ENCODE measurements at regions not wholly inside any gene's neighbourhood (a gene's known extent, or its start where the extent isn't known, plus 50 kb on each side); places are given as distances from the start of the nearest gene placed in this dataset.

DNA sequence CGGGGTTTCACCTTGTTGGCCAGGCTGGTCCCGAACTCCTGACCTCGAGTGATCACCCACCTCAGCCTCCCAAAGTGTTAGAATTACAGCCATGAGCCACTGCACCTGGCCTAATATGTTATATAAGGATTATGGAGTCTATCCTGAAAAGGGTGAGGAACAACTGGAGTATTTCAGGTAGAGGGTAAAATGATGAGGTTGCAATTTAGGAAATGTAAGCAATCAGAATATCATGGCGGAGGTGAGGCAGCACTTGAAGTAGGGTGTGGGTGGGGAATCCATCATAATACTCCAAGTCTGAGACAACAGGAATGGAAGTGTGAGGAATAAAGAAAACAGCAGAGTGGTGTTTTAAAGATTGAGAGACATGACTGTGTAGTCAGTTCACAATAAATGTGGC lies 582.2 kb downstream of the FGF9 start:
- DNase-seq: no peak

GRCh38 chr13:22256111-22256639 lies 585.3 kb downstream of the FGF9 start:
- DNase-seq: no peak

DNA sequence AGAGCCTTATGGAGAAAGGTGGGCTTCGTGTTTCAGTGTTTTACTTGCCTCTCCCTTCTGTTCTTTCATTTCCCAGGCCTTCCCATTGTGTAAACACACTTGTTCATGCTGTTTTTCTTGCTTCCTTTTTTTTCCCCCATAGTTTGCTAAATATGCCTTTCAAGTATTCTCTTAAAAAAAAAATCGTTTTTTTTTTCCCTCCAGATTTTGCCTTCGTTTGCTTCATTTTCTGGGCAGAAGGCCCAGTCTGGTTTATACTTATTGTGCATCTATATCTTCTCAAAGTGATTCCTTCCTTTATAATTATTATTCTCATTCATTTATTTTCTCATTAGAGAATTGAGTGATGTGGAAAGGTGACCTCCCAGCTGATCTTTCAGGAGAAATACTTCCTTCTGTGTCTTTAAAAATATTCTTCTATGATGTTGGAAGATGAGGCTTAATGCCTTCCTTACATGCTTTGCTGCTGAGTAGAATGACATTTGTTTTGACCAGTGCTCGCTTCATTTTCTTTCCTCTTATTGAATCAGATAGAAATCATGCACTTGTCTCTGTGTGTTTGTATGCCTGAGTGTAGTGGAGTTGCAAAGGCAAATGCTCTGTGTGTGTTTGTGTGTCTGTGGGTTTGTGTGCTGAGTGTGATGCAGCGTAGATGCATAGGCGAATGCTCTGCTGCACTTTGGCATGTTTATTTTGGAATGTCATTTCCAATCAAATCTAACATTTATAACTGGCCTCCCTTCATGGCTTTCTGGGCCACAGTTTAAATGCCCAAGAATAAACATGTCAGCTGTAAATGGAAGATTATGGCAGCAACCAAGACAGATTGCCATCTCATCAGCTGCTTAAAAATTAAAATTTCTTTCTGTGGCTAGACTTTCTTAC lies 591.4 kb downstream of the FGF9 start:
- DNase-seq: no peak

- DNase-seq: no peak
These were observed 592.3 kb downstream of the FGF9 start for GRCh38 chr13:22263185-22263584.

DNA sequence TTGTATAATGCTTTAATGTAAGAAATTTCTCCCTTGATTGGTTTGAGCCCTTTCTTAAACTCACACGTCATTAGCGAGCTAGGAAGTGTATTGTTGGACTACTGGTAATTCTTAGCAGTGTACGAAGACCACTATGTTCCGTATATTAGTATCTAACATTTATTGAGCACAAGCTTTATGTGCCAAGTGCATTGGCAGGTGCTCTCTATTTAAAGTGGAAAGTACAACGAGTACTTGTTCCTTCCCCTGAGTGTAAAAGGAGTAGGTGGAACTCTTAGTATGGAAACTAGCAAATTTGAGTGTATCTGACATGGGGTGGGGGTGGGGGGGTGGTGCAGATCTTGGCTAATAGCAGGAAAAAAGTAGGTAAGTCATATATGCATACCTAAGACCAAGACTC lies 594.7 kb downstream of the FGF9 start:
- no peak for DNase-seq

- no peak for DNase-seq
These were observed 600.0 kb downstream of the FGF9 start for GRCh38 chr13:22270881-22271280.

DNA sequence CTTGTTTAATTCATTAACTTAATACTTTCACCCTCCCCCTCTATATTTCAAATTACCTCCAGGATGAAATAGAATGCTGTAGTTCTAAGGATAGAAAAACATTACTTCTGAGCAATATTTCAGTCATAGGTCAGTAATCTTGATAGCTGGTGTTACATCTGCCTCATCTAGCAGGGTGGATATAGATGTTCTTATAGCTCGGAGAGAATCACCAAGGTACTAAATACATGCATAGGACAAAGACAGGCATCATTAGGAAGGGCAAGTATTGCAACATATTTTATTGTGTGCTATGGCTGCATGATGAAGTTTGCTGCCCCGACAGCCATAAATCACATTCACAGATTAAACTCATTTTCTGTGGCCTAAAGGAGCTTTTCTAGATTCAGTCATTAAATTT lies 601.0 kb downstream of the FGF9 start:
- no peak for DNase-seq

DNA sequence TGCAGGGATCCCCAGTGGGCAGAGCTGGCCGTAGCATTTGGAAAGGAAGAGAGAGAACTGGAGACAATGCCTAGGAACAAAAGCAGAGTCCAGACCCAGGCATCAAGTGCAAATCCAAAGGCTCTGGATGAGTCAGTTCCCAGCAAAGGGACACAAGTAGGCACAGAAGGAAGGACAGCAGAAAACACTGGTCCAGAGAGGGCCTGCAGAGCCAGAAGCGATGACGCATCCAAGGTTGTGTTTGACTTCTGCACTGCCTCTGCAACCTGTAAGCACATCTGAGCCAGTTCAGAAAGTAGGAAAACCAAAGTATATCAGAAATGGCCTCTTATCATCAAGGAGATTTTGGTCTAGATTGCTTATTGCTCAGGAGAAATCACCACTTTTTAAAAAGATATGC lies 604.5 kb downstream of the FGF9 start:
- no peak for DNase-seq

DNA sequence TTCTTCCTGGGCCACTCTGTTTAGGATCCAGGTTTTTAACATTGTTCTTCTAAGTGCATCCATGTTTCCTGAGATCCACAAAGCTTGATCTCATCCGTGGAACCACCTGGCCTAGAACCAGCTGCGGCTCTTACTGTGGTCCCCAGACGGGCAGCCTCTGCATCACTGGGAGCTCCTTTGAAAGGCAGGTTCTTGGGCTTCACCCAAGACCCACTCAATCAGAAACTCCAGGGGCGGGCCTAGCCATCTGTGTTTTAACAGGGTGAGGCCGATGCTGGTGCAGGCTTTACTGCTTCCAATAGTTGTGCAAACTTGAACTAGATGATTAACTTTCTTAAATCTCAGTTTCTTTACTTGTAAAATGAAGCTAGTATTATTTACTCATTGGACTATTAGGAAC lies 605.7 kb downstream of the FGF9 start:
- no peak for DNase-seq

DNA sequence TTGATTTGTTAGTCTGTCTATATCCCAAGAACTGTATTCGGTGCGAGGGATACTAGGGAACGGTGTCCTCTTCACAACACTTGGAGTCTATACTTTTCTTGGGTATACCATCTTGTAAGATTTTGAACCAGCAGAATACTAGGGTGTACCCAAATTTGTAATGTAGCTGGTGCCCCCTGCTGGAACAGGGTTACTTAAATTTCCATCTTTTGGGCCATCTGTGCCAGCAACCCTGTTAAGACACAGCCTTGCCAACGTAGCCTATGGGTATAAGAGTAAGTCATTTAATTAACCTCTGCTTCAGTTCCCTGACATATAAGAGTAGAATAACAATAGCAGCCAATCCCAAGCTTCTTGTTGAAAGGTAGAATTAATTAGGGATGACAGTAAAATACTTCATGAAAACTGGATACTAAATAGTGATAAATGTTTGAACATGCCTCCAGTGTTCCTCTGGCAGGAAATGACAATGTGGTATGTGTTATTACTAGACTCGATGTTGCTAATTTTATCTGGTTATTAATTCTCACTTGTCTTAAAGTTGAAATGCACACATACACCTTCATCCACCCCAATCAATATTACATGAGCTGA lies 607.6 kb downstream of the FGF9 start:
- DNase-seq: peak; percentile 75 to 77

GRCh38 chr13:22285867-22286266 lies 615.0 kb downstream of the FGF9 start:
- no peak for DNase-seq

GRCh38 chr13:22286338-22286737 lies 615.5 kb downstream of the FGF9 start:
- DNase-seq: no peak

- DNase-seq: no peak
These were observed 616.6 kb downstream of the FGF9 start for GRCh38 chr13:22287343-22287920.

GRCh38 chr13:22288496-22288895 lies 617.6 kb downstream of the FGF9 start:
- no peak for DNase-seq

GRCh38 chr13:22289711-22290110 lies 618.8 kb downstream of the FGF9 start:
- no peak for DNase-seq

DNA sequence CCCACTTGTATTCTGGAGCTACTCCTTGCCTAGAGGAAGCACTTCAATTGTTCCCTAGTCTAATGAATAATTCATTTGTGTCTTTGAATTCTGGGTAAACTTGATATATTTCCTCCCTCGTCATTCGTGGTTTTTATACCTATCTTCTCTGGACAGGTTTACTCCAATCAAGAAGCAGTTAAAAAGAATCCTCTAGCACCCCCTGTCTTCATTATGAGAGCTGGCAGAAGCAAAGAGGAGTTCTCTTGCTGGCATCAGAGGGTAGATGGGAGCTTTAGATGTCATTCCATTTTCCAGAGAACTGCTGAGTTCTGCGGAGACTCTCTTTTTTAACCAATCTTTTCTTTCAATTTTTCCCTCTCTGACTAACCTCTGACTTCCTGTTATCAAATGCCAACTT lies 627.7 kb downstream of the FGF9 start:
- DNase-seq: no peak

- DNase-seq: no peak
These were observed 641.0 kb downstream of the FGF9 start for GRCh38 chr13:22311734-22312404.

GRCh38 chr13:22312405-22312803 lies 641.5 kb downstream of the FGF9 start:
- DNase-seq: no peak

- DNase-seq: no peak
These were observed 645.7 kb downstream of the FGF9 start for GRCh38 chr13:22316494-22317025.

- DNase-seq: no peak
These were observed 650.1 kb downstream of the FGF9 start for GRCh38 chr13:22320991-22321390.

- no peak for DNase-seq
These were observed 654.9 kb downstream of the FGF9 start for GRCh38 chr13:22325761-22326160.

DNA sequence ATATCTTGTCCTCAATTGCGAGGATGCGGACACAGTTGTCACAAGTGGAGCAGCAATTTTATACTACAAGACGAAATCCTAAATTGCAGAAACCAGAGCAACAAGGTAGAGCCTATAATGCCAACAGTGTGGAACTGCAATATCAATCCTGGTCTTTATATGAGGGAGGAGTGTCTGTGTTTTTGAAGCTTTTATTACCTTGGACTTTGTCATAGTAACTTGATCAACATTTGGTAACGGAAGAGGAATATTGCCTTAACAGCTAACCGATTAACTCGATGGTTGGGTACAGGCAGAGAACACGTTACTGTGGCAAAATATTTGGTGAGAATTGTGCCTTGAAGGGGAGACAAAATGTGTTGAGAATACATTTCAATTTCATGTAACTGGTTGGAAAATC lies 661.5 kb downstream of the FGF9 start:
- DNase-seq: no peak

DNA sequence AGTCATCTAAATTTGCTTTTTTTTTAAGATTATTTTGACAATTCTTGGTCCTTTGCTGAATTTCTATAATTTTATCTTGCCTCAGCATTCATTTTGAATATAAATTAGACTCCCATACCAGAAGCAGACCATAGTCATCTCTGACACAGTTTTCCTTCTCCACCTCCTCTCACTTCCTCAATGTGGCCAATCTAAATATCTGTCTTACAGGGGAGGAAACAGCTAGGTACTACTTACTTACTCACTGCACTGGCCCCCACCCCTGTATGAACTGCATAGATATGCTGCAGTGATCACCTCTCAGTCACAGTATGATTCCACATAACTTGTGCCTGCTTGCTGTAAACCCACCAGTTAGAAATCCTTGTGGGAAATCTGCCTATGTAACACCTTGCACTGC lies 665.6 kb downstream of the FGF9 start:
- DNase-seq: no peak
